WTC11 (cell line): ENCODE measurements at regions not wholly inside any gene's neighbourhood (a gene's known extent, or its start where the extent isn't known, plus 50 kb on each side); places are given as distances from the start of the nearest gene placed in this dataset.

Source experiments
- ATAC-seq: fragments of 200-7000 bp; cut with Tn5 transposase; 2 replicates; pipeline ENCODE4 v1.10.0; 2021; ENCODE audit warnings: mild to moderate bottlenecking, moderate library complexity
- CTCF ChIA-PET: fragments of 300-600 bp; sonication (Branson Sonifier 250); formaldehyde crosslinking; loops from one replicate; lab custom pipeline; 2021; ENCODE audit warnings: antibody characterized with exemption; lab: Charles Lee
- POLR2A ChIA-PET: fragments of 350-600 bp; sonication (Branson Sonifier 250); formaldehyde crosslinking; loops from one replicate; lab custom pipeline; 2021; ENCODE audit warnings: antibody characterized with exemption; lab: Charles Lee
- DNase-seq: peaks from one replicate; pipeline ENCODE4 v3.0.0; 2021; ENCODE audit warnings: low spot score
- H3K27ac Mint-ChIP-seq: 2 replicates; pipeline ENCODE4 v1.8.0; 2021; ENCODE audit warnings: mixed read lengths
- H3K27me3 Mint-ChIP-seq: 2 replicates; pipeline ENCODE4 v1.8.0; 2021; ENCODE audit warnings: low read depth, mild to moderate bottlenecking, moderate library complexity, mixed read lengths
- H3K36me3 Mint-ChIP-seq: 2 replicates; pipeline ENCODE4 v1.8.0; 2021; ENCODE audit warnings: mixed read lengths
- H3K4me1 Mint-ChIP-seq: 2 replicates; pipeline ENCODE4 v1.8.0; 2022; ENCODE audit warnings: mixed read lengths
- H3K4me3 Mint-ChIP-seq: 2 replicates; pipeline ENCODE4 v1.8.0; 2021; ENCODE audit warnings: mild to moderate bottlenecking, moderate library complexity, mixed read lengths
- H3K9me3 Mint-ChIP-seq: 2 replicates; pipeline ENCODE4 v1.8.0; 2021; ENCODE audit warnings: mixed read lengths
- CDX4 ChIP-seq: fragments of 250-450 bp; sonication (Bioruptor Pico); IDR thresholded peaks from 2 replicates; pipeline ENCODE4 v1.9.0; 2021; ENCODE audit warnings: moderate library complexity, mild to moderate bottlenecking, inconsistent platforms, borderline replicate concordance
- ESRRA ChIP-seq: sonication (generic); formaldehyde crosslinking; IDR thresholded peaks from 2 replicates; pipeline ENCODE4 v1.8.1; 2022; ENCODE audit warnings: mild to moderate bottlenecking, missing genetic modification reagents, borderline replicate concordance
- FOXJ3 ChIP-seq: sonication (generic); formaldehyde crosslinking; IDR thresholded peaks from 2 replicates; pipeline ENCODE4 v1.9.0; 2021; ENCODE audit warnings: missing genetic modification reagents, mild to moderate bottlenecking, borderline replicate concordance
- FOXP4 ChIP-seq: sonication (generic); formaldehyde crosslinking; IDR thresholded peaks from 2 replicates; pipeline ENCODE4 v1.8.0; 2022; ENCODE audit warnings: mild to moderate bottlenecking, missing genetic modification reagents
- IRF2 ChIP-seq: sonication (generic); formaldehyde crosslinking; IDR thresholded peaks from 2 replicates; pipeline ENCODE4 v1.8.0; 2022; ENCODE audit warnings: low read depth, missing genetic modification reagents, borderline replicate concordance
- MLX ChIP-seq: sonication (generic); formaldehyde crosslinking; IDR thresholded peaks from 2 replicates; pipeline ENCODE4 v1.8.1; 2023; ENCODE audit warnings: mild to moderate bottlenecking, missing genetic modification reagents, moderate library complexity
- MXD4 ChIP-seq: fragments of 250-450 bp; sonication (Bioruptor Pico); IDR thresholded peaks from 2 replicates; pipeline ENCODE4 v1.8.0; 2021; ENCODE audit warnings: mild to moderate bottlenecking, moderate library complexity, borderline replicate concordance
- MYBL2 ChIP-seq: sonication (generic); formaldehyde crosslinking; IDR thresholded peaks from 2 replicates; pipeline ENCODE4 v1.8.1; 2023; ENCODE audit warnings: mild to moderate bottlenecking, moderate library complexity, missing genetic modification reagents
- NFYB ChIP-seq: sonication (generic); formaldehyde crosslinking; conservative IDR thresholded peaks from 2 replicates; pipeline ENCODE4 v1.8.0; 2022; ENCODE audit warnings: low read depth, missing genetic modification reagents
- PREB ChIP-seq: sonication (generic); formaldehyde crosslinking; IDR thresholded peaks from 2 replicates; pipeline ENCODE4 v1.8.1; 2022; ENCODE audit warnings: mild to moderate bottlenecking, missing genetic modification reagents, moderate library complexity, borderline replicate concordance
- RORB ChIP-seq: fragments of 250-450 bp; sonication (Bioruptor Pico); IDR thresholded peaks from 2 replicates; pipeline ENCODE4 v1.9.0; 2021; ENCODE audit warnings: mild to moderate bottlenecking
- SMAD3 ChIP-seq: sonication (generic); formaldehyde crosslinking; IDR thresholded peaks from 2 replicates; pipeline ENCODE4 v1.8.0; 2022; ENCODE audit warnings: missing genetic modification reagents, mild to moderate bottlenecking, borderline replicate concordance
- SMAD4 ChIP-seq: sonication (generic); formaldehyde crosslinking; IDR thresholded peaks from 2 replicates; pipeline ENCODE4 v1.8.0; 2022; ENCODE audit warnings: mild to moderate bottlenecking, missing genetic modification reagents
- STAT6 ChIP-seq: sonication (generic); formaldehyde crosslinking; conservative IDR thresholded peaks from 2 replicates; pipeline ENCODE4 v1.8.1; 2023; ENCODE audit warnings: mild to moderate bottlenecking, low read depth, missing genetic modification reagents, moderate library complexity
- ZMAT4 ChIP-seq: fragments of 250-450 bp; sonication (Bioruptor Pico); IDR thresholded peaks from 2 replicates; pipeline ENCODE4 v1.9.0; 2021; ENCODE audit warnings: mild to moderate bottlenecking
- ZNF232 ChIP-seq: sonication (generic); formaldehyde crosslinking; IDR thresholded peaks from 2 replicates; pipeline ENCODE4 v1.8.0; 2022; ENCODE audit warnings: mild to moderate bottlenecking, missing genetic modification reagents
- ZNF281 ChIP-seq: sonication (generic); formaldehyde crosslinking; IDR thresholded peaks from 2 replicates; pipeline ENCODE4 v1.8.0; 2023; ENCODE audit warnings: mild to moderate bottlenecking, missing genetic modification reagents
- ZNF512 ChIP-seq: sonication (generic); formaldehyde crosslinking; IDR thresholded peaks from 2 replicates; pipeline ENCODE4 v1.8.1; 2022; ENCODE audit warnings: missing genetic modification reagents, borderline replicate concordance
- ZNF671 ChIP-seq: fragments of 250-450 bp; sonication (Bioruptor Pico); IDR thresholded peaks from 2 replicates; pipeline ENCODE4 v1.8.0; 2021; ENCODE audit warnings: mild to moderate bottlenecking

- Mint-ChIP-seq H3K9me3 (peaks cover 13% of the 10 kb centered on the region), H3K4me1 (peaks cover 19% of the 10 kb centered on the region), H3K27ac (no peak overlapping the region), H3K27me3 (no peaks in the 10 kb centered on the region), H3K36me3 (no peaks in the 10 kb centered on the region), H3K4me3 (no peak overlapping the region)
- CTCF ChIA-PET: interaction anchor here (1.3 kb wide), 1 partner anchor 181 kb away, joined by 3 read pairs; no protein-coding TSS in a partner anchor
- no peak for TF ChIP-seq MLX (CRISPR knock-in tag)
- no peak for TF ChIP-seq MXD4 (CRISPR knock-in tag)
- no peak for TF ChIP-seq MYBL2
- TF ChIP-seq STAT6 (CRISPR knock-in tag): no peak
- TF ChIP-seq ZNF232 (CRISPR knock-in tag): no peak
- TF ChIP-seq SMAD3 (CRISPR knock-in tag): no peak
- no peak for TF ChIP-seq IRF2 (CRISPR knock-in tag)
- no peak for TF ChIP-seq NFYB
- TF ChIP-seq PREB (CRISPR knock-in tag): no peak
- no peak for TF ChIP-seq RORB
- TF ChIP-seq ZNF512 (CRISPR knock-in tag): no peak
- no peak for TF ChIP-seq ZNF281 (CRISPR knock-in tag)
- TF ChIP-seq FOXJ3: no peak
- TF ChIP-seq ESRRA (CRISPR knock-in tag): no peak
- TF ChIP-seq SMAD4 (CRISPR knock-in tag): no peak
- no peak for TF ChIP-seq ZMAT4 (CRISPR knock-in tag)
- TF ChIP-seq CDX4 (CRISPR knock-in tag): no peak
- TF ChIP-seq FOXP4 (CRISPR knock-in tag): no peak
- no peak for TF ChIP-seq ZNF671
- POLR2A ChIA-PET: no interaction called here
- ATAC-seq (no peak), DNase-seq (no peak)
Measured at GRCh38 chr3:118682921-118683320, 351.7 kb downstream of the IGSF11 start.
